ENCODE measurements at regions not wholly inside any gene's neighbourhood (a gene's known extent, or its start where the extent isn't known, plus 50 kb on each side); places are given as distances from the start of the nearest gene placed in this dataset.

GRCh38 chr13:22427783-22428182, 753.0 kb upstream of the SGCG start:
- CTCF ChIA-PET: no interaction called here
- no peaks in the 10 kb centered on the region for H4K20me1 ChIP-seq (ENCODE audit: low read length)
- ATAC-seq (no peak), DNase-seq (no peak)
- no peak overlapping the region for H2AFZ ChIP-seq (ENCODE audit: low read length)
- H3K9me2 ChIP-seq (replicated peaks; ENCODE audit: low read length): no peaks in the 10 kb centered on the region
- no peak overlapping the region for H3K27ac ChIP-seq (ENCODE audit: low read length)
- H3K9ac ChIP-seq (ENCODE audit: low read length): no peak overlapping the region
- H3F3A ChIP-seq (ENCODE audit: low read length, unreplicated experiment): no peaks in the 10 kb centered on the region
- TF ChIP-seq EZH2phosphoT487 (IDR thresholded peaks at IDR 0.05; ENCODE audit: borderline replicate concordance, low read length) (no peak), CTCF (conservative IDR thresholded peaks at IDR 0.05; ENCODE audit: low read depth, low read length) (no peak), EZH2 (IDR thresholded peaks at IDR 0.05; ENCODE audit: low read length, unreplicated experiment) (no peak)
- no peaks in the 10 kb centered on the region for H3K27me3 ChIP-seq (ENCODE audit: low read length)
- H3K9me3 ChIP-seq (ENCODE audit: low read length): no peaks in the 10 kb centered on the region
- POLR2A ChIA-PET (ENCODE audit: unreplicated experiment): no interaction called here
- no peaks in the 10 kb centered on the region for H3K36me3 ChIP-seq (ENCODE audit: low read depth, low read length)
- no peaks in the 10 kb centered on the region for H3K4me1 ChIP-seq (ENCODE audit: insufficient read depth, low read length)
- no TSS peak for BruUV-seq (replicated peaks)
- no peaks in the 10 kb centered on the region for H3K79me2 ChIP-seq (ENCODE audit: low read length)
- no peak overlapping the region for H3K4me2 ChIP-seq (ENCODE audit: low read length)
- intact Hi-C loops (cut with micrococcal nuclease): no loop called here
- no peak overlapping the region for H3K4me3 ChIP-seq (ENCODE audit: low read length)

GRCh38 chr13:22428188-22428828, 752.5 kb upstream of the SGCG start:
- Histone ChIP-seq H3K27ac (ENCODE audit: low read length) (no peak overlapping the region), H3K36me3 (ENCODE audit: low read depth, low read length) (no peaks in the 10 kb centered on the region), H4K20me1 (ENCODE audit: low read length) (no peaks in the 10 kb centered on the region), H3K79me2 (ENCODE audit: low read length) (no peaks in the 10 kb centered on the region), H3K4me1 (ENCODE audit: insufficient read depth, low read length) (no peaks in the 10 kb centered on the region), H3K4me3 (ENCODE audit: low read length) (no peak overlapping the region), H3K9ac (ENCODE audit: low read length) (no peak overlapping the region), H3K9me2 (replicated peaks; ENCODE audit: low read length) (no peaks in the 10 kb centered on the region), H3K27me3 (ENCODE audit: low read length) (no peaks in the 10 kb centered on the region), H3K4me2 (ENCODE audit: low read length) (no peak overlapping the region), H3F3A (ENCODE audit: low read length, unreplicated experiment) (no peaks in the 10 kb centered on the region), H3K9me3 (ENCODE audit: low read length) (no peaks in the 10 kb centered on the region), H2AFZ (ENCODE audit: low read length) (no peak overlapping the region)
- ATAC-seq: no peak
- DNase-seq: no peak
- intact Hi-C loops (cut with micrococcal nuclease): no loop called here
- BruUV-seq (replicated peaks): no TSS peak
- no peak for TF ChIP-seq EZH2phosphoT487 (IDR thresholded peaks at IDR 0.05; ENCODE audit: borderline replicate concordance, low read length)
- TF ChIP-seq EZH2 (IDR thresholded peaks at IDR 0.05; ENCODE audit: low read length, unreplicated experiment): no peak
- TF ChIP-seq CTCF (conservative IDR thresholded peaks at IDR 0.05; ENCODE audit: low read depth, low read length): no peak
- ChIA-PET CTCF (no interaction called here), POLR2A (ENCODE audit: unreplicated experiment) (no interaction called here)

GRCh38 chr13:22432690-22433089, 748.1 kb upstream of the SGCG start:
- no TSS peak for BruUV-seq (replicated peaks)
- ChIA-PET CTCF (no interaction called here), POLR2A (ENCODE audit: unreplicated experiment) (no interaction called here)

More at GRCh38 chr13:22432690-22433089, 748.1 kb upstream of the SGCG start:
- H3K9me2 ChIP-seq (replicated peaks; ENCODE audit: low read length): no peaks in the 10 kb centered on the region
- H3K9me3 ChIP-seq (ENCODE audit: low read length): no peaks in the 10 kb centered on the region
- no peak overlapping the region for H2AFZ ChIP-seq (ENCODE audit: low read length)
- H3F3A ChIP-seq (ENCODE audit: low read length, unreplicated experiment): no peaks in the 10 kb centered on the region
- H4K20me1 ChIP-seq (ENCODE audit: low read length): no peaks in the 10 kb centered on the region
- H3K79me2 ChIP-seq (ENCODE audit: low read length): no peaks in the 10 kb centered on the region
- no peak for DNase-seq
- no peak overlapping the region for H3K4me3 ChIP-seq (ENCODE audit: low read length)
- no peaks in the 10 kb centered on the region for H3K36me3 ChIP-seq (ENCODE audit: low read depth, low read length)
- H3K27ac ChIP-seq (ENCODE audit: low read length): no peak overlapping the region
- ATAC-seq: no peak
- H3K27me3 ChIP-seq (ENCODE audit: low read length): no peaks in the 10 kb centered on the region
- H3K9ac ChIP-seq (ENCODE audit: low read length): no peak overlapping the region
- TF ChIP-seq CTCF (conservative IDR thresholded peaks at IDR 0.05; ENCODE audit: low read depth, low read length): no peak
- TF ChIP-seq EZH2phosphoT487 (IDR thresholded peaks at IDR 0.05; ENCODE audit: borderline replicate concordance, low read length): no peak
- no peak for TF ChIP-seq EZH2 (IDR thresholded peaks at IDR 0.05; ENCODE audit: low read length, unreplicated experiment)
- H3K4me2 ChIP-seq (ENCODE audit: low read length): no peak overlapping the region
- intact Hi-C loops (cut with micrococcal nuclease): no loop called here
- H3K4me1 ChIP-seq (ENCODE audit: insufficient read depth, low read length): no peaks in the 10 kb centered on the region
